H9 (cell line): ENCODE measurements at regions not wholly inside any gene's neighbourhood (a gene's known extent, or its start where the extent isn't known, plus 50 kb on each side); places are given as distances from the start of the nearest gene placed in this dataset.

Experiments used
- DNase-seq: peaks from one replicate; pipeline ENCODE4 v3.0.0-alpha.2; 2017
- H2AFZ ChIP-seq: one replicate; pipeline ENCODE4 v1.6.1; 2013; ENCODE audit warnings: mild to moderate bottlenecking, low read length, control low read depth, moderate library complexity
- H2AK5ac ChIP-seq: 2 replicates; pipeline ENCODE4 v1.6.1; 2013; ENCODE audit warnings: low read length, control low read depth, mixed read lengths; ENCODE audit not compliant: insufficient read length
- H2BK120ac ChIP-seq: one replicate; pipeline ENCODE4 v1.6.1; 2013; ENCODE audit warnings: low read depth, mild to moderate bottlenecking, low read length, control low read depth, inconsistent platforms; ENCODE audit not compliant: poor library complexity, severe bottlenecking
- H2BK12ac ChIP-seq: 2 replicates; pipeline ENCODE4 v1.6.1; 2013; ENCODE audit warnings: low read length, control low read depth, mixed read lengths, low read depth; ENCODE audit not compliant: insufficient read length
- H2BK15ac ChIP-seq: 2 replicates; pipeline ENCODE4 v1.6.1; 2013; ENCODE audit warnings: low read depth, low read length, control low read depth
- H2BK20ac ChIP-seq: one replicate; pipeline ENCODE4 v1.6.1; 2013; ENCODE audit warnings: low read depth, mild to moderate bottlenecking, low read length, control low read depth, inconsistent platforms; ENCODE audit not compliant: poor library complexity, severe bottlenecking
- H2BK5ac ChIP-seq: 2 replicates; pipeline ENCODE4 v1.6.1; 2013; ENCODE audit warnings: low read length, control low read depth, mixed read lengths; ENCODE audit not compliant: insufficient read length
- H3K14ac ChIP-seq: 2 replicates; pipeline ENCODE4 v1.6.1; 2013; ENCODE audit warnings: low read length, control low read depth; ENCODE audit not compliant: insufficient read depth
- H3K18ac ChIP-seq: 2 replicates; pipeline ENCODE4 v1.6.1; 2013; ENCODE audit warnings: low read depth, mild to moderate bottlenecking, mixed read lengths, low read length, control low read depth; ENCODE audit not compliant: insufficient read length
- H3K23ac ChIP-seq: 2 replicates; pipeline ENCODE4 v1.6.1; 2013; ENCODE audit warnings: low read length, control low read depth, mixed read lengths, low read depth; ENCODE audit not compliant: insufficient read length
- H3K23me2 ChIP-seq: 2 replicates; pipeline ENCODE4 v1.6.1; 2013; ENCODE audit warnings: low read depth, mild to moderate bottlenecking, mixed read lengths, low read length, control low read depth; ENCODE audit not compliant: insufficient read length, poor library complexity, severe bottlenecking
- H3K27ac ChIP-seq: 2 replicates; pipeline ENCODE4 v1.5.1; 2013; ENCODE audit warnings: low read length, control low read depth, mixed read lengths, low read depth; ENCODE audit not compliant: insufficient read length
- H3K27me3 ChIP-seq: 2 replicates; pipeline ENCODE4 v1.6.1; 2013; ENCODE audit warnings: low read length, control low read depth, inconsistent platforms; ENCODE audit not compliant: insufficient read depth
- H3K4ac ChIP-seq: 2 replicates; pipeline ENCODE4 v1.6.1; 2013; ENCODE audit warnings: low read depth, mild to moderate bottlenecking, control low read depth, inconsistent platforms, low read length, moderate library complexity
- H3K4me1 ChIP-seq: 2 replicates; pipeline ENCODE4 v1.6.1; 2013; ENCODE audit warnings: low read length, control low read depth, inconsistent platforms; ENCODE audit not compliant: insufficient read depth
- H3K4me2 ChIP-seq: 2 replicates; pipeline ENCODE4 v1.6.1; 2013; ENCODE audit warnings: low read length, control low read depth, mixed read lengths; ENCODE audit not compliant: insufficient read length, insufficient read depth
- H3K56ac ChIP-seq: 2 replicates; pipeline ENCODE4 v1.6.1; 2013; ENCODE audit warnings: low read depth, mild to moderate bottlenecking, mixed read lengths, low read length, control low read depth; ENCODE audit not compliant: insufficient read length
- H3K79me1 ChIP-seq: 2 replicates; pipeline ENCODE4 v1.6.1; 2013; ENCODE audit warnings: low read depth, mild to moderate bottlenecking, moderate library complexity, low read length, control low read depth, inconsistent platforms; ENCODE audit not compliant: insufficient read depth, poor library complexity, severe bottlenecking
- H3K79me2 ChIP-seq: 2 replicates; pipeline ENCODE4 v1.6.1; 2013; ENCODE audit warnings: low read length, control low read depth, inconsistent platforms; ENCODE audit not compliant: insufficient read depth
- H3K9ac ChIP-seq: 2 replicates; pipeline ENCODE4 v1.6.1; 2013; ENCODE audit warnings: low read length, control low read depth, mixed read lengths; ENCODE audit not compliant: insufficient read length; ENCODE audit errors: extremely low read depth
- H3K9me3 ChIP-seq: one replicate; pipeline ENCODE4 v1.6.1; 2013; ENCODE audit warnings: low read depth, low read length, inconsistent platforms; ENCODE audit not compliant: control insufficient read depth
- H3T11ph ChIP-seq: one replicate; pipeline ENCODE4 v1.6.1; 2013; ENCODE audit warnings: mild to moderate bottlenecking, low read length, control low read depth, inconsistent platforms
- H4K20me1 ChIP-seq: one replicate; pipeline ENCODE4 v1.6.1; 2013; ENCODE audit not compliant: control insufficient read depth, insufficient read length, insufficient read depth
- H4K5ac ChIP-seq: 2 replicates; pipeline ENCODE4 v1.6.1; 2013; ENCODE audit warnings: low read depth, mild to moderate bottlenecking, mixed read lengths, low read length, control low read depth; ENCODE audit not compliant: insufficient read length
- H4K8ac ChIP-seq: replicated peaks from 2 replicates; pipeline ENCODE4 v1.6.1; 2013; ENCODE audit warnings: low read length, control low read depth, mixed read lengths, low read depth; ENCODE audit not compliant: insufficient read length
- H4K91ac ChIP-seq: 2 replicates; pipeline ENCODE4 v1.6.1; 2013; ENCODE audit warnings: low read depth, mild to moderate bottlenecking, moderate library complexity, mixed read lengths, low read length, control low read depth; ENCODE audit not compliant: insufficient read length
- H3K27ac Mint-ChIP-seq, 3 experiments: 2 replicates in 2 of 3; 3 replicates in 1 of 3; pipeline ENCODE4 v1.8.0; 2020 to 2021; ENCODE audit warnings: mixed read lengths in 3 of 3, mild to moderate bottlenecking in 1 of 3, moderate library complexity in 1 of 3
- H3K27me3 Mint-ChIP-seq: 2 replicates; pipeline ENCODE4 v1.8.0; 2021; ENCODE audit warnings: low read depth, mild to moderate bottlenecking, moderate library complexity, mixed read lengths
- H3K36me3 Mint-ChIP-seq, 3 experiments: 2 replicates in 2 of 3; 3 replicates in 1 of 3; pipeline ENCODE4 v1.8.0; 2020 to 2021; ENCODE audit warnings: low read depth in 3 of 3, mixed read lengths in 3 of 3; ENCODE audit not compliant: insufficient read depth in 1 of 3
- H3K4me1 Mint-ChIP-seq, 2 experiments: 2 replicates each; pipeline ENCODE4 v1.8.0; 2020; ENCODE audit warnings: mixed read lengths in 2 of 2
- H3K4me3 Mint-ChIP-seq, 2 experiments: 2 replicates in 1 of 2; 3 replicates in 1 of 2; pipeline ENCODE4 v1.8.0; 2020 to 2021; ENCODE audit warnings: mild to moderate bottlenecking in 2 of 2, mixed read lengths in 2 of 2, moderate library complexity in 1 of 2
- H3K9me3 Mint-ChIP-seq, 2 experiments: 2 replicates in 1 of 2; 3 replicates in 1 of 2; pipeline ENCODE4 v1.8.0; 2020; ENCODE audit warnings: mild to moderate bottlenecking in 2 of 2, mixed read lengths in 2 of 2, moderate library complexity in 1 of 2
- WGBS: extraction: QIAGEN DNeasy Blood & Tissue Kit; methylation state at CpG from one replicate; pipeline ENCODE4 v1.1.7; 2013; ENCODE audit warnings: missing lambda C conversion rate, low lambda C conversion rate, mixed read lengths; ENCODE audit not compliant: insufficient read length; ENCODE audit errors: extremely low coverage; 5-methylcytosine and 5-hydroxymethylcytosine counted together
- TF ChIP-seq, protein P1 (sequence below): fragments of 200-600 bp; sonication (generic); conservative IDR thresholded peaks from 3 replicates; pipeline ENCODE4 v1.8.0; 2021; ENCODE audit warnings: antibody characterized with exemption, mild to moderate bottlenecking

DNA sequence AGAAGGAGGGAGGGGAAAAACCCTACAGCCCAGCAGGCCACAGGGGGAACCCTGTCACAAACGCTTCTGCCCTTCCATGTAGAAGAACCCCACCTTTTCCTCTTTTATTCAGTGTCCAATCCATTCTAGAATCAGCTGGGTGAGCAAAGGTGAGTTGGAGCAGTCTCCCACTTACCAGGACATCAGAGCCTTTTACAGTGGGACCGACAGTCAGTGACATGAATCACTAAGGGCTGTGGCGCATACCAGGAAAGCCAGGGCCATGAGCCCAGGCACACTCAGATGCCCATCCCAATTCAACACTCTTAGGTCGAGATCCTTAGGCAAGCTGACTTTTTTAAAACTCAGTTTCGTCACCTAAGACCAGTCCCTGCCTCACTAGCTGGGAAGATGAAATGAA is 146.1 kb downstream of the AQP9 start:
- no peaks in the 10 kb centered on the region for H3K9me3 Mint-ChIP-seq
- Histone ChIP-seq H3K27me3 (no peaks in the 10 kb centered on the region), H3K4me1 (no peaks in the 10 kb centered on the region; the same call in 1 of the 2 replicates), H4K8ac (no peak overlapping the region), H3K14ac (no peak overlapping the region), H2BK15ac (no peak overlapping the region), H3K9me3 (no peaks in the 10 kb centered on the region), H3T11ph (no peak overlapping the region), H2AK5ac (no peak overlapping the region), H3K79me2 (no peaks in the 10 kb centered on the region), H3K4ac (no peak overlapping the region), H4K20me1 (no peaks in the 10 kb centered on the region), H4K91ac (no peak overlapping the region), H3K79me1 (no peaks in the 10 kb centered on the region), H3K27ac (no peak overlapping the region), H2BK5ac (no peak overlapping the region), H2AFZ (no peak overlapping the region), H3K56ac (no peak overlapping the region), H3K23me2 (no peaks in the 10 kb centered on the region), H3K23ac (no peak overlapping the region), H3K4me2 (no peak overlapping the region), H2BK12ac (no peak overlapping the region), H2BK20ac (no peak overlapping the region), H4K5ac (no peak overlapping the region), H2BK120ac (no peak overlapping the region), H3K18ac (no peak overlapping the region), H3K9ac (no peak overlapping the region)
- H3K27me3 Mint-ChIP-seq = no peaks in the 10 kb centered on the region
- TF ChIP-seq, protein P1, sequence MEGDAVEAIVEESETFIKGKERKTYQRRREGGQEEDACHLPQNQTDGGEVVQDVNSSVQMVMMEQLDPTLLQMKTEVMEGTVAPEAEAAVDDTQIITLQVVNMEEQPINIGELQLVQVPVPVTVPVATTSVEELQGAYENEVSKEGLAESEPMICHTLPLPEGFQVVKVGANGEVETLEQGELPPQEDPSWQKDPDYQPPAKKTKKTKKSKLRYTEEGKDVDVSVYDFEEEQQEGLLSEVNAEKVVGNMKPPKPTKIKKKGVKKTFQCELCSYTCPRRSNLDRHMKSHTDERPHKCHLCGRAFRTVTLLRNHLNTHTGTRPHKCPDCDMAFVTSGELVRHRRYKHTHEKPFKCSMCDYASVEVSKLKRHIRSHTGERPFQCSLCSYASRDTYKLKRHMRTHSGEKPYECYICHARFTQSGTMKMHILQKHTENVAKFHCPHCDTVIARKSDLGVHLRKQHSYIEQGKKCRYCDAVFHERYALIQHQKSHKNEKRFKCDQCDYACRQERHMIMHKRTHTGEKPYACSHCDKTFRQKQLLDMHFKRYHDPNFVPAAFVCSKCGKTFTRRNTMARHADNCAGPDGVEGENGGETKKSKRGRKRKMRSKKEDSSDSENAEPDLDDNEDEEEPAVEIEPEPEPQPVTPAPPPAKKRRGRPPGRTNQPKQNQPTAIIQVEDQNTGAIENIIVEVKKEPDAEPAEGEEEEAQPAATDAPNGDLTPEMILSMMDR = no peak
- no peak overlapping the region for H3K27ac Mint-ChIP-seq
- no peak for DNase-seq
- no CpG with 5 or more reads among the region's 5 CpGs for WGBS
- no peak overlapping the region for H3K4me3 Mint-ChIP-seq
- H3K4me1 Mint-ChIP-seq = peaks cover 3 to 8% of the 10 kb centered on the region in 2 experiments
- H3K36me3 Mint-ChIP-seq = no peaks in the 10 kb centered on the region
